GM19035 (cell line): ENCODE measurements at regions not wholly inside any gene's neighbourhood (a gene's known extent, or its start where the extent isn't known, plus 50 kb on each side); places are given as distances from the start of the nearest gene placed in this dataset.

Experiments
- ATAC-seq: cut with Tn5 transposase; IDR thresholded peaks from one replicate; pipeline ENCODE4 v1.9.1; 2021; ENCODE audit not compliant: unreplicated experiment

DNA sequence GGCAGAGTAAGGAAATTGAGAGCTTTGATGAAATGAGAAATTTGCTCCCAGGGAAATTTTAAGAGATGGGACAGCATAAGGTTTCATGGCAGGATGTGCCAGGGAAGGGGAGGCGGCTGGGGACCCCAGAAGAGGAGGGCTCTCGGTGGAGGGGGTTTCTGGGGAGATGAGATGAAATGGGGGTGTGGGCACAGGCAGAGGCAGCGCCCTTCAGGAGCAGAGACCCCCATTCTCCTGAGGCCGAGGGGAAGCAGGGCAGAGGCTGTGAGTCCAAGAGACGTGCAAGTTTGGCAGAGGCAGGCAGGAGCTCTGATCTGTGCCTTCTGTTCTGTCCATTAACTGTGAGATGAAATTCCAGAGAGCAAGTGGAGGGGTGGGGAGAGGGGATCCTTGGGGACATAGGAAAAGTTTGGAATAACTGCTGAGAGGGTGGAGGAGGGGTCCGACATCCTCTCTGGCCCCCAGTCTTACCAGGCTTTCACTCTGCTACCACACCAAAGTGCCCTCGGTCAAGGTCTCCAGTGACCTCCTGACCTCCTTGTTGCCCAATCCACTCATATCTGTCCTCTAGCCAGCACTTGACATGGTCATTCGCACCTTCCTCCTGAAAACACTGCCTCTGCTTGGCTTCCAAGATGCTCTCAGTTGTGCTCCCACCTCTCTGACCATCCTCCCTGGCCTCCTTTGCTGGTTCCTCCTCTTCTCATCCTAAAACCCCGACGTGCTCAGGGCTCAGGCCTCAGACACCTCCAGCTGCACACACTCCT lies 108.1 kb upstream of the MVB12B start:
- ATAC-seq, result no peak

GRCh38 chr9:126219166-126219565 lies 107.5 kb upstream of the MVB12B start:
- ATAC-seq, result no peak

DNA sequence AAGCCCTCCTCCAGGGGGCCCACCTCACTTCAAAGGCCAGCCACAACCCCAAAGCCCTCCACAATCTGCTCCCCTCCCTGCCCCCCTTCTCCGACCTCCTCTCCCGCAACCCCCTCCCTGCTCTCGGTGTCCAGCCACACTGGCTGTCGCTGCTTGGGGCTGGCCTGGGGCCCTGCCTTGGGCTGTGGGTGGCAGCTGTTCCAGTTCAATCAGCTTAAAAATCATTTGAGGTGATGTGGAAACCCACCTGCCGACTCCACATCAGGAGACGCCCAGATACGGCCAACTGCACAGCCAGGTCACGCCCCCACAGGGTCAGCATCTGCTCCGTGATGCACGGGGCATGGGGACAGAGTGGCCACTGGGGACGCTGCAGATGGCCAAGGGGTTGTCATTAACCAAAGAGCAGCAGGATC lies 107.0 kb upstream of the MVB12B start:
- no peak for ATAC-seq

DNA sequence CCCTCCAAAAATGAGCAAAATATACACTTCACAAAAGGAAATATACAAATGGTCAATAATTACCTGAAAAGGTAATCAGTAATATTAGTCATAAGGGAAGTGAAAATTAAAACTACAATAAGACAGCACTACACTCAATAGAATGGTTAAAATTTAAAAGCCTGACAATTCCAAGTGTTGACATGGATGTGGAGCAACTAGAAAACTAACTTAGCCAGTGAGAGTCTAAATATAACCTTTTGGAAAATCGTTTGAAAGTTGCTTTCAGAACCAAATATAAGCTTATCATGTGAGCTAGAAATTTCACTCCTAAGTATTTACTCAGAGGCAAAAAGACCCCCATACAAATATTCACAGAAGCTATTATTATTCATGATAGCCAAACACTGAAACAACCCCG lies 105.1 kb upstream of the MVB12B start:
- ATAC-seq, result no peak

- ATAC-seq, result no peak
These were observed 104.2 kb upstream of the MVB12B start for GRCh38 chr9:126222363-126222834.

DNA sequence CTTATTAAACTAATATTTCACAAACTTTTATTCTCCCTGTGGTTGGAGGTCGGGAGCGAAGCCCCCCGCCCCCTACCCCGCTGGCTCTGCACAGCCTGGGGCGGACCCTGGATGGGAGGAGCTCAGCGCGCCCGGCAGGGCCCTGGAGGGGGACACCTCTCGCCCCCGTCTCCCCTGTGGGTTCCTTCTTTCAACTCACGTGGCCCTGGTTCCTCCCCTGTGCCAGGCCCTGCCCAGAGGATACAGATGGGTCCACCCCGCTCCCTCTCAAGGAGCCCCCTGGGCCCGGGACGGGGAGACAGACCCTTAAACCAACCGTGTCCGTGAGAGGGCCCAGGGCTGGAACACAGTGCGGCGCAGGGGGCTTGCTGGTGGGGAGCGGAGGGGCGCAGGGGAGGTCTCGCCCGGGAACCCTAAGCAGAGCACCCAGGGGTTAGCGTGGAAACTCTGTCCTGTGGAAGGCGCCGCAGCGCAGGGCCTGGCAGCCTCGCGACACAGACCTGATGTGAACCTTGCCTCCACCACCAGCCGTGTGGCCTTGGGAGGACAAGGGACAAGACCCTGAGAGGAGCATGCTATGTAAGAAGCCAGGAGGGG lies 103.7 kb upstream of the MVB12B start:
- ATAC-seq, result no peak

GRCh38 chr9:126223798-126224531 lies 102.7 kb upstream of the MVB12B start:
- ATAC-seq, result no peak

GRCh38 chr9:126225611-126226609 lies 100.7 kb upstream of the MVB12B start:
- ATAC-seq, result no peak

GRCh38 chr9:126226991-126227936 lies 99.4 kb upstream of the MVB12B start:
- ATAC-seq, result no peak

GRCh38 chr9:126228111-126228780 lies 98.4 kb upstream of the MVB12B start:
- no peak for ATAC-seq

DNA sequence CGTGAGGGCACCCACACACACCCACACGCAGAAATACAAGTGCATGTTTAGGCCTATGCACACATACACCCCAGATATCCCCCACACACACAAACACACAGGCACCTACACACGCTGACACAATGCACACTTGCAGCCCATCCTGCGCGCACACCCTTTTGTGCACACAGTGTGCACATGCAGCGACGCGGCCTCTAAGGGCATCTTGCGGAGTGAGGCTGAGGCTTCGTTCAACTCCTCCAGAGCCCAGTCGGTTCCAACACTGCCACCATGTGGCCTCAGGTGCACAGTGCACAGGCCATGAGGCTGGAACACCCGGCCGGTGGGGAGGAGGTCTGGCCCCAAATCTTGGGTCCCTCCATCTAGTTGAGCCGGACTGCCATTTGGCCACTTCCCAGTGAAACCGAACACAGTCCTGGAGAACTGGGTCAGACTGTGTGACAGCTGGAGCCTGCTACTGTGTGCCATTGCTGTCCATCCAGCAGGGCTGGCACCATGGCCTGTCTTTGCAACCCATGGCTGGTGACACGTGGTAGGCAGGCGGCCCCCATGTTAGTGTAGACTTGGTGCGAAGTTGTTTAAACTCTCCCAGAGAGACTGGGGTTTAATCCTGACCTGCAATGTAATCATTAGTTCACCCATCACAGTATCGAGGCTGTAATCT lies 97.7 kb upstream of the MVB12B start:
- peak; percentile 64 for ATAC-seq

- ATAC-seq, result no peak
These were observed 97.1 kb upstream of the MVB12B start for GRCh38 chr9:126229501-126229900.

DNA sequence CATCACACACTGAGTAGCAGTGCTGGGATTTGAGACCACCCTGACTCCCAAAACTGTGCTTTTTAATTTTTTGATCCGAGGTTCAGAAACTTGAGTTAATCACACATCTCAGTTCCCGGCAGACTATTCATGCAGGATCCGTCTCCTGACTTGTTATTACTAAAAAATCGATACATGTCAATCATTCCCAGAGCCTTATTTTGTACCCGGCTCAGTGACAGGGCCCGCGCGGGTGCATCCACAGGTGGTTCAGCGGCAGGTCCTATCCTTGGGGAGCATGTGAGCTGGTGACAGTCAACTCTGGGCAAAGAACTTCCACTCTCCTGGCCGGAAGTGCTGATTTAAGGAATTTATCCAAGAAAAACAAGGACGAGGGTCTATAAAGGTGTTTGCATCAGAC lies 95.9 kb upstream of the MVB12B start:
- ATAC-seq, result no peak

GRCh38 chr9:126232461-126232860 lies 94.2 kb upstream of the MVB12B start:
- ATAC-seq, result no peak

DNA sequence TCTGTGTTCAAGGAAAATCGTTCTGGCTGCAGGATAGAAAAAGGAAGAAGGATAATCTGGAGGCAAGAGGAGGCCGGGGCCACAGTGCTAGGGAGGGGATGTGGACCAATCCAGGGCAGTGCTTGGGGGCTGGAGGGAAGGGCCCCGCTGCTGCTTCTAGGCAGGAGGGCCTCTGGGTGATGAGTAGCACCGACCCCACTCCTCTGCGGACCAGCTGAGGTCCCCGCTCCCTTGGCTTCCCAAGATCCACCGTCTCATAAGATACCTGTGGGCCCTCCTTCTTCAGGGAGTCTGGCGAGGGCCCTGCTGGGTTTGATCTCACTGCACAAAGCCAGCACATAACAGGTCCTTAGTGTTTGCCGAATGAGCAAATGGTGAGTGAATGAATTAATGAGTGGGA lies 93.5 kb upstream of the MVB12B start:
- no peak for ATAC-seq

DNA sequence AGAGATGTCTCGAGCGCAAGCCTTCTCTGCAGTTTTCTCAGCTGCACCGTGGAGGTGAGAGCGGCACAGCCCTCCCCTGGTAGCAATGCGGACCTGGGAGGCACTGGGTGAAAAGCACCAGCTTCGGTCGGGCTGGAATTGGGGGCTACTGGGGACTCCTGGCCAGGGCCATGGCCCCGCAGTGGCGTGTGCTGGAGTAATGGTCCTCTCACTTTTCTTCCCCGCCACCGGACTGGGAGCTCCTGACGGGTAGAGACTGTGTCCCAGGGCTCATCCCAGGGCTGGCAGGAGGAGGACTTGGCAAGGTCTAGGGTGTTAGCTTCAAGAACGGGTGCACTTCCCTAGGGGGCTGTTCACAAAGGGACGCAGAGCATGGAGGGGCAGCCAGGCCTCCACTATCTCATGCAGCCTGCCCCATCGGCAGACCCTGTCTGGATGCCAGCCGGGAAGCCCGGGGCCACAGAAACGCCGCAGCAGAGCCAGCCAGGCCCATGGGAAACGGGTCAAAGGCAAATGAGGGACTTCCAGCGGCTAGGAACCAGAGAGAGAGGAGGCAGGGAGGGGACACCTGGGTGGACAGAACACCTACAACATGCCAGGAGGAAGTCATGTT lies 92.6 kb upstream of the MVB12B start:
- no peak for ATAC-seq

- ATAC-seq, result no peak
These were observed 91.8 kb upstream of the MVB12B start for GRCh38 chr9:126234681-126235335.
